Psoas muscle (tissue), 7 donors: ENCODE measurements at regions not wholly inside any gene's neighbourhood (a gene's known extent, or its start where the extent isn't known, plus 50 kb on each side); places are given as distances from the start of the nearest gene placed in this dataset.

Source experiments
- ATAC-seq, 4 donors: fragments of 200-7000 bp; cut with Tn5 transposase; one replicate each; pipeline ENCODE4 v1.9.1; 2020; ENCODE audit warnings: moderate library complexity in 3 of 4, mild to moderate bottlenecking in 2 of 4
- DNase-seq, 2 donors: peaks; one replicate each; pipeline ENCODE4 v3.0.0-alpha.2; 2020
- H3K27ac ChIP-seq: fragments of 200-600 bp; one replicate; pipeline ENCODE4 v1.8.0; 2022
- H3K27me3 ChIP-seq, 3 donors: fragments of 200-600 bp in 1 of 3; one replicate each; pipeline versions ENCODE4 v1.6.1 to v1.8.0; 2013 to 2022; ENCODE audit warnings: low read length in 2 of 3, mild to moderate bottlenecking in 2 of 3, moderate library complexity in 1 of 3; ENCODE audit not compliant: insufficient read depth in 3 of 3
- H3K36me3 ChIP-seq, 2 donors: fragments of 200-600 bp in 1 of 2; one replicate each; pipeline versions ENCODE4 v1.6.1 to v1.8.0; 2013 to 2022; ENCODE audit warnings: low read depth in 1 of 2, mild to moderate bottlenecking in 1 of 2, moderate library complexity in 1 of 2; ENCODE audit not compliant: insufficient read depth in 1 of 2
- H3K4me1 ChIP-seq: fragments of 200-600 bp; one replicate; pipeline ENCODE4 v1.8.0; 2022
- H3K4me3 ChIP-seq: fragments of 200-600 bp; one replicate; pipeline ENCODE4 v1.8.0; 2022; ENCODE audit warnings: mild to moderate bottlenecking
- H3K9me3 ChIP-seq: fragments of 200-600 bp; one replicate; pipeline ENCODE4 v1.8.0; 2022
- WGBS, 3 donors: extraction: QIAGEN DNeasy Blood & Tissue Kit; methylation state at CpG; one replicate each; pipeline versions ENCODE4 v1.1.6 to v1.1.7; 2013; 5-methylcytosine and 5-hydroxymethylcytosine counted together
- intact Hi-C, 2 donors: fragments of 100-400 bp; cut with DNase I; formaldehyde crosslinking; loops; one replicate each; pipeline versions ENCODE4 v1.11.0 to v1.14.2; 2022
- TF ChIP-seq, protein P1 (sequence below): fragments of 200-600 bp; IDR thresholded peaks from one replicate; pipeline ENCODE4 v1.8.0; 2022; ENCODE audit warnings: antibody characterized with exemption
- donor health status: healthy with polysubstance abuse.
- donor health status: DM: no; HTN: no; CAD: no; lungs with moderate emphysema.
- donor health status: Bipolar disorder and iron deficiency.
- donor health status: healthy.
- donor health status: DM: yes; HTN: yes; CAD: no.
- donor health status: DM: no; HTN: no; CAD: no.
- donor health status: DM: yes; HTN: yes; CAD: no.

DNA sequence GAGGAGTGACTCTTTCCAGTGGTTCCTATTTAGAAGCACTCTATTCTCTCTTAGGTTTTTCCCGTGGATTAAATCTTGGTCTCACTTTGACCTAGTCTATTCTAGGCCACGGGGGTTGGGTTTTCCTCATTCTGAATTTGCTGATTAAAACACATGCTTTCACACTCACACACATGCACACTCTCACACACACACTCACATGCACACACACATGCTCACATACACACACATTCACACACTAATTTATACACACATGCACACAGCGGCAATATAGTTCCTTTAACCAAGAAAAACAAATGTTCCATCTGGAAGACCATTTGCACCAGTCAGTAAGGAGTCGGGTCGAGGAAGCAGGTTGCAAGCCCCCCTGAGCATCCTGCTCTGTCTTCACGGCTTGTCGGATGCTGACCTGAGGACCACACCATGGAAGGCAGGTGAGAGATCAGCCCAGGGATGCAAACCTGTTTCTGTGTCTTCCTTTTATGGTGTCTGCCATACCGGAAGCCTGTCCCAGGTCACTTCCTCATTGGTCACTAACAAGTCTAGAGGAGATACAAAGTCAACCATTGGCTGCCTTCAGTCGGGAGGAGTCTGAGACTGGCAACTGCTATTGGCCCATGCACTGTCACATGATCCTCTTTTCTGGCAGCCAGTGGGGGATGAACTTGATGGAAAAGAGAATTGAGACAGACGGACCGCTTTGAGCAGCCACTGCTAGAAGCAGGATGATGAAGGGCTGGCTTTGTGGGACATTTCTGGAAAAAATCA, 330.8 kb downstream of the FGFR2 start:
- Histone ChIP-seq H3K27me3 (no peaks in the 10 kb centered on the region), H3K27ac (no peak overlapping the region), H3K36me3 (no peaks in the 10 kb centered on the region), H3K4me1 (no peaks in the 10 kb centered on the region), H3K9me3 (no peaks in the 10 kb centered on the region), H3K4me3 (no peak overlapping the region)
- ATAC-seq, result no peak
- intact Hi-C loops, result no loop called here
- TF ChIP-seq, protein P1, sequence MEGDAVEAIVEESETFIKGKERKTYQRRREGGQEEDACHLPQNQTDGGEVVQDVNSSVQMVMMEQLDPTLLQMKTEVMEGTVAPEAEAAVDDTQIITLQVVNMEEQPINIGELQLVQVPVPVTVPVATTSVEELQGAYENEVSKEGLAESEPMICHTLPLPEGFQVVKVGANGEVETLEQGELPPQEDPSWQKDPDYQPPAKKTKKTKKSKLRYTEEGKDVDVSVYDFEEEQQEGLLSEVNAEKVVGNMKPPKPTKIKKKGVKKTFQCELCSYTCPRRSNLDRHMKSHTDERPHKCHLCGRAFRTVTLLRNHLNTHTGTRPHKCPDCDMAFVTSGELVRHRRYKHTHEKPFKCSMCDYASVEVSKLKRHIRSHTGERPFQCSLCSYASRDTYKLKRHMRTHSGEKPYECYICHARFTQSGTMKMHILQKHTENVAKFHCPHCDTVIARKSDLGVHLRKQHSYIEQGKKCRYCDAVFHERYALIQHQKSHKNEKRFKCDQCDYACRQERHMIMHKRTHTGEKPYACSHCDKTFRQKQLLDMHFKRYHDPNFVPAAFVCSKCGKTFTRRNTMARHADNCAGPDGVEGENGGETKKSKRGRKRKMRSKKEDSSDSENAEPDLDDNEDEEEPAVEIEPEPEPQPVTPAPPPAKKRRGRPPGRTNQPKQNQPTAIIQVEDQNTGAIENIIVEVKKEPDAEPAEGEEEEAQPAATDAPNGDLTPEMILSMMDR, result no peak
- WGBS, 3 donors, result 83 to 89% (median 87%) methylated on average over 11 of the region's 11 CpGs
- no peak for DNase-seq

DNA sequence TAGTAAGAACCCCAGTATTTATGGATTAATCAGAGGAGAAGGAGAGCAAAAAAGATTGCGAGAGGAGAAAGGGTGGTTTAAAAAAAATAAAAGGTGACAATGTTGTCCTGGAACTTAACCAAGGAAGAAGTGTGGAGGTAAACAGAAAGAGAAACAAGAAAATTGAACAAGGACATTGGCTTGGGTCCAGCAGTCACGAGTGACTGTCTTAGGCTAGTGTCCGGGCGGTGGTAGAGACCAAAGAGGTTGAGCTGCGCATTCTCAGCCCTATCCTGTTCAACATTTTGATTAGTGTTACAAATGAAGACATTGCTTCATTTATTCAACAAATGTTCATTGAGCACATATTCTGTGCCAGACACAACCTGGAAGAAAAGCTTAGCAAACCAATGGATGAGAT, 329.9 kb downstream of the FGFR2 start:
- Histone ChIP-seq H3K27me3 (no peaks in the 10 kb centered on the region), H3K9me3 (no peaks in the 10 kb centered on the region), H3K4me3 (no peak overlapping the region), H3K27ac (no peak overlapping the region), H3K4me1 (no peaks in the 10 kb centered on the region), H3K36me3 (no peaks in the 10 kb centered on the region)
- TF ChIP-seq, protein P1, result no peak
- intact Hi-C loops, result no loop called here
- 77 to 85% (median 78%) methylated on average over 5 of the region's 5 CpGs for WGBS, 3 donors
- no peak for DNase-seq
- no peak for ATAC-seq

DNA sequence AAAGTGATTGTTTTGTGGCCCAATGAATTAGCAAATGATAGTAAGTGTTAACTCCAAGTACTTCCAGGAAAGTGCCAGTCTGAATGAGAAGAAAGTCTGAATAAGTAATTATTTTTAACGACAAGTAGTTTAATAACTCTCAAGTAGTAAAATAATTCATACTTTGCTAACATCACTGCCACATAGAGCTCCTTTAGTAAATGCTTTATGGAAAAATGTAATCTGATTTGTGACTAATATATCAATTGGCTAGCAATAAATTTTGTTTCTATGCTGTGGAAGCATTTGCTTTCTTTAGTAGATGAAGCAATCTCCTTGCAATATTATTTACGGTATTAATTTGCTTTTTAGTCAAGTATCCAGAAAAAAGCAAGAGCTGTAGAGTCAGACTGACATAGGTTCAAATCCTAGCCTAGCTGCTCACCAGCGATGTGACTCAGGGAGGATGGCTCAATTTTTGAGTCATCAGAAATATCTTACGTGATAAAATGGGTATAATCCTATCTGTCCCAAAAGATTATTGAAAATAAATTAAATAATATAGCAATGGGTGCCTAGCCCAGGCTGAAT, 329.3 kb downstream of the FGFR2 start:
- Histone ChIP-seq H3K27ac (no peak overlapping the region), H3K27me3 (no peaks in the 10 kb centered on the region), H3K4me3 (no peak overlapping the region), H3K9me3 (no peaks in the 10 kb centered on the region), H3K4me1 (no peaks in the 10 kb centered on the region), H3K36me3 (no peaks in the 10 kb centered on the region)
- ATAC-seq (no peak), DNase-seq (no peak)
- intact Hi-C loops, result no loop called here
- TF ChIP-seq, protein P1, result no peak
- 80 to 87% (median 82%) methylated on average over 4 of the region's 4 CpGs for WGBS, 3 donors

DNA sequence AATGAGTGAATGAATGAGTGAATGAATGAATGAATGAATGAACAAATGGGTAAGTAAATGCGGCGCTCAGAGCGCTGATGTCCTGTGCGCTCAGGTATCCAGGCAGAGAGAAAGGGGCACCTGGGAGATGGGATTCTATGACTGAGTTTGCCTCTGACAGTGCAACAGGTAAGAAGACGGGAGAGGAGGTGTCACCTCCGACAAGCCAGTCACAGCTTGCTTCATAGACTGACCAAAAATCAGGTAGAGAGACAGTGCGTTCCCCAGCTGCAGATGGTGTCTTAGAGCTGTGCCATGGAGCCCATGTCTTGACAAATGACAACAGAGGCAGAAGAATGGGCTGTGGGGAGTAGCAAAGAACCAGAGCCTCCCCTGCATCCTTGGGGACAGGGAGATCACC, 327.3 kb downstream of the FGFR2 start:
- no peak for DNase-seq
- Histone ChIP-seq H3K36me3 (no peaks in the 10 kb centered on the region), H3K27ac (no peak overlapping the region), H3K4me3 (no peak overlapping the region), H3K9me3 (no peaks in the 10 kb centered on the region), H3K4me1 (no peaks in the 10 kb centered on the region), H3K27me3 (no peaks in the 10 kb centered on the region)
- intact Hi-C loops, result no loop called here
- TF ChIP-seq, protein P1, result no peak
- WGBS, 3 donors, result 91 to 96% (median 92%) methylated on average over 7 of the region's 7 CpGs
- no peak for ATAC-seq

DNA sequence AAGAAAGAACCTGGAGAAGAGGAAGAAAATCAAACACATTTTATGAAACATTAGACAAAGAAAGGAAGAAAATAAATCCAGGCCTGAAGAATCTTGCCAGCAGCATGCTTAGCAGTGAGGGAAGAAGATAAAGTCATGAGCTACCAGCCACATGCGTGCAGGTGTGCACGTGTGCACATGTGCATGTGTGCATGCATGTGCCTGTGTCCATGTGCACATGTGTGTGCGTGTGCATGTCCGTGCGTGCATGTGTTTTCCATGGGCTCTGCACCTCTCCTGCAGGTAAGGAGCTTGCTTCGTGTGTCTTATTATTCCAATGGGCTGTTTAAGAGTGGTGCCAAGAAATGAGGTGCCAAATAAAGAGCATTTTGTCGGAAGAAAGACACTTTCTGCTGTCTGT, 322.2 kb downstream of the FGFR2 start:
- TF ChIP-seq, protein P1, result no peak
- no peak overlapping the region for H3K4me3 ChIP-seq
- no peak for ATAC-seq
- H3K9me3 ChIP-seq, result no peaks in the 10 kb centered on the region
- no peaks in the 10 kb centered on the region for H3K36me3 ChIP-seq
- intact Hi-C loops, result no loop called here
- no peaks in the 10 kb centered on the region for H3K27me3 ChIP-seq
- H3K27ac ChIP-seq, result no peak overlapping the region
- no peaks in the 10 kb centered on the region for H3K4me1 ChIP-seq
- WGBS, 3 donors, result 90 to 92% (median 92%) methylated on average over 7 of the region's 7 CpGs
- no peak for DNase-seq
